ENCODE measurements at regions not wholly inside any gene's neighbourhood (a gene's known extent, or its start where the extent isn't known, plus 50 kb on each side); places are given as distances from the start of the nearest gene placed in this dataset.
"Not testable (repeated sequence)": the region's sequence is repeated elsewhere in the genome, so short reads cannot be mapped to it uniquely, and the experiment has no call there.

DNA sequence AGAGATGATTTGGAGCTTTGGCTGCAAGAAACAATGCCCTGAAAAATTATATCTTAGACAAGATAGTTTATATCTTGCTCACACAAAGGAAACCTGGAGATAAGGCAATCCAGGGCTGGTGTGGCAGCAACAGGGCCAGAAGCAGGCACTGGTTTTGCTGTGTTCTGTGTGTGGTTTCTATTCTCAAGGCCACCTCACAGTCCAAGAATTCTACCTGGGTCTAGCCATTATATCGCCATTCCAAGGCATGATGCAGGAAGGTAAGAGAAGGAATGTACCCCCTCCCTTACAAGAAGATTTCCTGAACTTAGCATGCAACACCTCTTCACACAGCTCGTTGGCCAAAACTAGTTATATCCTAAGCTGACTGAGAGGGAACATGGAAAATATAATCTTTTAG lies 74.5 kb upstream of the MEGF10 start:
- no peak for DNase-seq (ENCODE audit: low read depth)

DNA sequence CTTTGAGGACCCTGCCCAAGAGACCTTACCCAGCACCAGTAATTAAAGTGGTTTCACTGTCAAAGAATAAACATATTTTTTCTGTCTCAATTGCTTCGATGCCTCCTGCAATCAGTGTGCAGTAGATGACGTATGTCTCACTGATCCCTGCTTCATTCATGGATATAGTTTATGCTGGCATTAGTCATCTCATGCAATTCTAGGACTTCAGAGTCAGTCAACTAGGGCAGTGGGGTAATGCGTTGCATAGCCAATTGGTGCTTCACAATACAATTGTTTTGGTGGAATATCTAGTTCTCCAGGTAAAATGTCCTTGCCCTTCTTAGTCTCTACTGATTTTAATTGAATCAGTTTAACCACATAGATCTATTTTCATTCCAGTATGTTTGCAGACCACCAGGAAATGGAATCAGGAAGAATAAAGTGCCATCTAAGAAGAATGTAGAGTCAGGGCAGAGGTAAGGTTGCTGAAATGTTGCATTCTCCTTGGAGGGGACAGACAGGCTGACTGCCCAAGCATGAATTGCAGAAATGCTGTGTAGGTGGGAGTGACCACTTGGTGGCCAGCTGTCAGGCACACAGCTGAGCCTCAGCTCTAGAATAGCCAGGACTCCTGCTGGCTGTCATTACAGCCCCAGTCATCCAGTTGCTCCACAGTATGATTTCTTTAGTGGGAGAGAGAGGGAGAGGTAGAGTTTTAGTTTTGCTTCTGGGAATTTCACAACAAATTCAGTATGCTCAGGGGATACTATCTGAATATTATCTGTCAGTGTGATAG lies 73.5 kb upstream of the MEGF10 start:
- no peak for DNase-seq (ENCODE audit: low read depth)

DNA sequence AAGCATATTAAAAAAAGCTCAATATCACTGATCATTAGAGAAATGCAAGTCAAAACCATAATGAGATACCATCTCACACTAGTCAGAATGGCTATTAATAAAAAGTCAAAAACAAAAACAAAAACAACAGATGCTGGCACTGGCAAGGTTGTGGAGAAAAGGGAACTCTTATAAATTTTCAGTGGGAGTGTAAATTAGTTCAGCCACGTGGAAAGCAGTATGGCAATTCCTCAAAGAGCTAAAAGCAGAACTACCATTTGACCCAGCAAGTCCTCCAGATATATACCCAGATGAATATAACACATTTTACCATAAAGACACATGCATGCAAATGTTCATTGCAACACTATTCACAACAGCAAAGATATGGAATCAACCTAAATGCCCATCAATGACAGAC lies 68.7 kb upstream of the MEGF10 start:
- DNase-seq (ENCODE audit: low read depth) = not testable (repeated sequence)

DNA sequence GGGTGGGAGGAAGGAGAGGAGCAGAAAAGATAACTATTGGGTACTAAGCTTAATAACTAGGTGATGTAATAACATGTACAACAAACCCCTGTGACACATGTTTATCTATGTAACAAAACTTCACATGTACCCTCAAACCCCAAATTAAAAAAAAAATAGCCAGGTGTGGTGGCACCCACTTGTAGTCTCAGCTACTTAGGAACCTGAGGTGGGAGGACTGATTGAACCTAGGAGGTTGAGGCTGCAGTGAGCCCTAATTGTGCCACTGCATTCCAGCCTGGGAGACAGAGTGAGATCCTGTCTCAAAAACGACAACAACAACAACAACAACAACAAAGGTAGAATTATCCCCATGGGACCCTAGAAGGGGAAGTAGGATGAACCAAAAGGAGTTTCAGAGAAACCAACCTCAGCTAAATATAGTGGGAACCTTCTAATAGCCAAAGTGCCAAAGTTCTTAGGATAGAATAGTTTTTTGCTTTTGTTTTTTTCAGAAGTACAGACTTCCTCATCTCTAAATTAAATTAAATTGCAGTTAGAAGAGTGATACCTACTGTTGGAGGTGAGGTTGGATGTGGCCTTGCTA lies 67.9 kb upstream of the MEGF10 start:
- DNase-seq (ENCODE audit: low read depth) = not testable (repeated sequence)

DNA sequence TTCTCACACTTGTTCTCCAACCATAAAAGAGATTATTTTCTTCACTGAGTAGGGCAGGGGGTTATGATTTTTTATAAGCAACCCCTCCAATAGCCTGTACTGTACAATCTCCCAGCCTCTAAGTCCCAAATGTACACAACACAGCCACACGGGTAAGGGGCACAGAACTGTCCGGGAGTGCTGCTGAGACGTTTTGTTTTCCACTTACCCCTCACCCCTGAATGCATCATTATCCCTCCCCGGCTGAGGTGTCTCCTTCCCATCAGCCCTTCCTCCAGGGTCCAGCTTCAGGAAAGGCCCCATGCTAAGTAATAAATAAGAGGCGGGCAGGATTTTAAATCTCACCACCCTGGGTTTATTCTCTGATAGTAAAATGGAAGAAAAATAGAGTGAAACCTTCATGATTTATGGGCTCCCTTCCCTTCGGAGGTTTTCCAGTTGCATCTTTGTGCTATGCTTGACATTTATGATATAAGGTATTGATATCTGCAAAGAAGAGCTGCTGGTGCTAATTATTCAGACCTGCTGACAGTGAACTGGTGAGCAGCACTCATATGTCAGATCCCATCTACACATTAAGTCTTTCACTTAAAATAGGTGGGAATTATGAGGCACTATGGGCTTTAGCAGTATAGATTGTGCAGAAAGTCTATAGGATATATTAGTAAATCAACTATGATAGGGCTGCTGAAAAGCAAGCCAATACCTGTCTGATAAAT lies 67.2 kb upstream of the MEGF10 start:
- DNase-seq (ENCODE audit: low read depth) = no peak

DNA sequence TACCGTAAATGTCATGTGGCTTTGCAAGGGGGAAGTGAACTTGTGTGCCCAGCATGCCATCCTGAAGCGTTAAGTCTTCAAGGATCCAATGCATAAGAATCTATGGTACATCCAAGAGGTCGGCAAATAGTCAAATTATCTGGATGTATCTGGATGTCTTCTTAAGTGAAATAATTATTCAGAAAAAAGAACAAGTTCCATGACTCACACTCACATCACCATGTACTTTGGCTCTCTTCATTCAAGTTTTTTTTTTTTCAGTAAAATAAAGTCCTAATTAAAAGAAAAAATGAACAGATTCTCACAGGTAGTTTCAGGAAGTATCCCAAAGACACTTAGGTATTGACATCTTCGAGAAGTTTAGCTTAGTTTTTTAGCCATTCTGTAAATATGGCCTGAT lies 62.7 kb upstream of the MEGF10 start:
- DNase-seq (ENCODE audit: low read depth) = no peak

DNA sequence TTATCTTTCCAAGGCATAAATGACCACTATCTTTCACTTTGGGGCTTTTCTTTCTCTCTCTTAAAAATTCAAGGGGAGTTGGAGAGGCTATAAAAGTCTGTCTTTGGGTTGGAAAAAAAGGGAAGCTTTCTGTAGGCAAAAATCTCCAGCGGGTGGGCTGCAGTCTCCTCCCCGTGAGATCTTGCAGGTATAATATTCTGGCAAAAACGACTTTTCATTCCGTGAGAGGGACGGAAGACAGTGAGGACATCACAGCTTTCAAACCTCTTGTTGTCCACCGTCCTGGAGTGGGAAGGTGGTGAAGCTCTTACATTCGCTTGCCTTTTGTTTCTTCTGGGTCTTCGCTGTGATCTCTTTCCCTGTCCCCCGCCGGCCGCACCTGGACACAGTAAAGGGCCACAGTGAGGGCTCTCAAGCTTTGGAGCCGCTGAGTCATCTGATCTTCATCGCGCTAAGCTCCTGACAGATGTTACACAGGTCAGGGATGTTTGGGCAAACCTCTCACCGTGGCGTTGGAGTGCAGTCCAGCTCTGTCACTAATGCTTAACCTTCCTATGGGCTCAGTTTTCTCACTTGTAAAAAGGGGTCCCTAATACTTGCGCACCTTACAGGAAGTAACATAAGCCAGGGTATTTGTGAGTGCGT lies 61.9 kb upstream of the MEGF10 start:
- no peak for DNase-seq (ENCODE audit: low read depth)

DNA sequence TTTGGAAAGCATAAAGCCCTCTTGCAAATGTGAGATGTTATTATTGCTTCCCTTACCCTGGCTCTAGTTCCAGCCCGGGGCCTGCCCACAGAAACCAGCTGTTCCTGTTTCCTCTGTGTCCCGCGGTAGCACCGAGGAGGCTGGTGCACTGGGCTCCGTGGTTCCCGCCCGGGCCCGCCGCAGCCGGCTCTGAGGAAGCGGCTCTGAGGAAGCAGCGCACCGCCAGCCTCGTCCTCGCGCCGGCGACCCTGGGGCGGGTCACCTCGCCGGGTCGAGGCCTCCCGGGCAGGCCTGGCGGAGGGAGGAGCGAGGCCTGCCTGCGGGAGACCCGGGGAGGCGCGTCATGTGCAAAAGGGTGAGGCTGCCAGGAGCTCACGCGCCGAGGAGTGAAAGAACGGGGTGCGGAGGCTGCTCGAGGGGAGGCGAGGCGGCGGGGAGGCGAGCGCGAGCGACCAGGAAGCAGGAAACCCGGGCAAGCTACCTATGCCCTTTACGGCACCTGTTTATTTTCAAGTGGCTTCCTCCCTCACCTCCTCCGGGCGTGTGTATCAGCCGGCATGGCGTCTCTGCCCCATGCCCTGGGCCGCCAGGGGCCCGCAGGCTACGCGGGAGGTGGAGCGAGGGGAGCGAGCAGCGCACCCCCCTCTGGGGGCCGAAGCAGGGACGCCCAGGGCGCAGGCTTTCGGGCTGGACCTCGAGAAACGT lies 61.3 kb upstream of the MEGF10 start:
- DNase-seq (ENCODE audit: low read depth) = peak; percentile 21

DNA sequence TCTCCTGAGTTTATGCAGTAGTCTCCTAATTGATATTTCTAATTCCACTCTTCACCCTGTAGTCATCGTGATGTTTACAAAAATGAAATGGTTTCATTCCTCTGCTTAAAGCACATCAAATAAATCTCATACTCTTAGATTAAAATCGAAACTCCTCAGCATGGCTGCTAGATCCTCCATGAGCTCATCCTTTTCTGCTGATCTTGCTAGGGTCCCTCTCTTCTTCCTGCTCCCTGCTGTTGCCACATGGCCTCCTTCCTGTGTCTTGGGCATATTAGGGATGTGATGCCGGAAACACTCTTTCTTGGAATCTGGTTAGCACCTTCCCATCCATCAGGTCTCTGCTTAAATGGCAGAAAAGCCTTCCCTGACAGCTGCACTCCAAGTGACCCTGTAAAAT lies 59.5 kb upstream of the MEGF10 start:
- DNase-seq (ENCODE audit: low read depth) = no peak

DNA sequence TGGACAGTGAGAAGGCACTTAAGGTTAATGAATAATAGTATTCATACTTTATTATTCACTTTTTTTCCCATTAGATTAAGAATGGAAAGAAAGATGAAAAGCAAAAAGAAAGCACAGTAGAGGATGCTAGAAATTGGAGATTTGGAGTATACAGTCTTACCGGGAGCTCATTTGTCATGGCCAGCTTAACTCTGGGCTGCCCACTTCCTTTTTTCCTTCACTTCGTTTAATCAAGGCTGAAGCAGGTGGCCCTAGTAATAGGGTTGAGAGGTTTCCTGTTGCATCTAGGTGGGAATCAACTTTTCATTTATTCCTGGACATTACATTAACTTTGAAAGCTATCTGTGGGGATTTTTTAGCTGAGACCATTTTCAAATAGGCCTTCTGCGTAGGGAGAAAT lies 57.0 kb upstream of the MEGF10 start:
- DNase-seq (ENCODE audit: low read depth) = no peak

DNA sequence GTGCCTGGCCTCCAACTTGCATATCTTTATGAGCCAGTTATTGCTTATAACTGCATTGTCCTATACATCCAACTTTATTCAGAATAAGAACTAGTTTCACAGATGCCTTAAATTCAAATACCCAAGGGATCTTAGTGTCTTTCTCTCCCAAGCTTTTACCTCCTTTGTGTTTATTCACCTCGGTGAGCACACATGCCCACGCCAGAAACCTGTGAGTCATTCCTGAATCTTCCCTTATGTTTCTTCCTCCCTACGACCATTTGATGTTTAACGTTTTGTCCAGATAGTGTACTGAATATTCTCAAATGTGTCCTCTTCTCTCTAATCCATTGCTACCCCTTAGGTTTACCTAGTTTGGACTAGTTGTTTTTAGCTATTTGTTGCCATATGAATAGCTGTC lies 55.5 kb upstream of the MEGF10 start:
- no peak for DNase-seq (ENCODE audit: low read depth)

DNA sequence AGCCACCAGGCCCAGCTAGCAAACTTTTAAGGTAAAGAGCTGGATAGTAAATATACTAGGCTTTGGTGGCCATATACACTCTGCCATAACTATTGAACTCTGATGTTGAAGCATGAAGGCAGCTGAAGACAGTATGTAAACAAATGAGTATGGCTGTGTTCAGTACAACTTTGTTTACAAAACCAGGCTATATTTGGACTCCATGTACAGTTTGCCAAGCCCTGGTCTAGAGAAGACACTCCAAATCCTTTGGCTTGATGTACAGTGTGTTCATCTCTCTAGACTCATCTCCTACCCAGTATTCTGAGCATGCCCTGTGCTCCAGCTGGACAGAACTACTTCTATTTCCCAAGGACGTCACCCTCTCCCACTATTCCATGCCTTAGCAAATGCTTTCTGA lies 54.3 kb upstream of the MEGF10 start:
- no peak for DNase-seq (ENCODE audit: low read depth)
